Thoracic aorta (tissue), 2 donors: ENCODE measurements at regions not wholly inside any gene's neighbourhood (a gene's known extent, or its start where the extent isn't known, plus 50 kb on each side); places are given as distances from the start of the nearest gene placed in this dataset.

Source experiments
- ATAC-seq: fragments of 150-250 bp; one replicate; pipeline ENCODE4 v1.8.0; 2017; ENCODE audit warnings: low read depth; ENCODE audit not compliant: insufficient number of reproducible peaks, low FRiP score
- DNase-seq: peaks from one replicate; pipeline ENCODE4 v3.0.0-alpha.2; 2020; ENCODE audit warnings: low spot score
- H3K27ac ChIP-seq, 2 donors: fragments of 200-600 bp; sonication (generic); 1 replicate in 1 of 2; 2 replicates in 1 of 2; pipeline ENCODE4 v1.5.1; 2016; ENCODE audit warnings: mild to moderate bottlenecking in 2 of 2, moderate library complexity in 2 of 2
- H3K27me3 ChIP-seq: fragments of 200-600 bp; sonication (generic); replicated peaks from 2 replicates; pipeline ENCODE4 v1.6.0; 2016; ENCODE audit warnings: mild to moderate bottlenecking; ENCODE audit not compliant: insufficient read depth
- H3K36me3 ChIP-seq: fragments of 200-600 bp; sonication (generic); one replicate; pipeline ENCODE4 v1.5.1; 2016
- H3K4me1 ChIP-seq, 2 donors: fragments of 200-600 bp; sonication (generic); 1 replicate in 1 of 2; 2 replicates in 1 of 2; pipeline versions ENCODE4 v1.5.1 to v1.6.0; 2016; ENCODE audit warnings: low read depth in 2 of 2, mild to moderate bottlenecking in 1 of 2; ENCODE audit not compliant: control insufficient read depth in 1 of 2
- H3K4me3 ChIP-seq: fragments of 200-600 bp; sonication (generic); 2 replicates; pipeline ENCODE4 v1.5.1; 2016; ENCODE audit warnings: mild to moderate bottlenecking
- H3K9me3 ChIP-seq: fragments of 200-600 bp; sonication (generic); 2 replicates; pipeline ENCODE4 v1.5.1; 2016
- TF ChIP-seq, protein P1 (sequence below): fragments of 200-600 bp; sonication (generic); IDR thresholded peaks from one replicate; pipeline ENCODE4 v1.5.1; 2019; ENCODE audit warnings: antibody characterized with exemption

DNA sequence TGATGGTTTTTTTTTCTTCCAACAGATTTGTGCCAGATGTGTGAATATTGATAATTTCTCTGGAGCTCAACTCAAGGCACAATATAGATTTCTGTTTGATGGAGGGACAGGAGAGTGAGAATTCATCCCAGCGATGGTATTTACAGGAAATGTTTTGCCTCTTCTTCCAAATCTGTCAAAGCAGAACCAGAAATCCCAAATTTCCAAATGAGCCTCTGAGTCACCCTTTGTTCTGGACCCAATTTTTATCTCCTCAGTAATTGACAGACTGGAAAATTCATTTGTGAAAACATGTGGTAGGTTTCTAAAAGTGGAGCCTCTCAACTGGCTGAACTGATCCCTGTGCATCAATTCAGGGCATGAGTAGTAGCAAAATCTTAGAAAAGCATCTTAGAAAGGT, 223.2 kb upstream of the TSHZ2 start:
- Histone ChIP-seq H3K27me3 (no peaks in the 10 kb centered on the region), H3K27ac (no peak overlapping the region), H3K9me3 (no peaks in the 10 kb centered on the region), H3K4me3 (no peak overlapping the region), H3K36me3 (no peaks in the 10 kb centered on the region), H3K4me1 (no peaks in the 10 kb centered on the region)
- TF ChIP-seq, protein P1, sequence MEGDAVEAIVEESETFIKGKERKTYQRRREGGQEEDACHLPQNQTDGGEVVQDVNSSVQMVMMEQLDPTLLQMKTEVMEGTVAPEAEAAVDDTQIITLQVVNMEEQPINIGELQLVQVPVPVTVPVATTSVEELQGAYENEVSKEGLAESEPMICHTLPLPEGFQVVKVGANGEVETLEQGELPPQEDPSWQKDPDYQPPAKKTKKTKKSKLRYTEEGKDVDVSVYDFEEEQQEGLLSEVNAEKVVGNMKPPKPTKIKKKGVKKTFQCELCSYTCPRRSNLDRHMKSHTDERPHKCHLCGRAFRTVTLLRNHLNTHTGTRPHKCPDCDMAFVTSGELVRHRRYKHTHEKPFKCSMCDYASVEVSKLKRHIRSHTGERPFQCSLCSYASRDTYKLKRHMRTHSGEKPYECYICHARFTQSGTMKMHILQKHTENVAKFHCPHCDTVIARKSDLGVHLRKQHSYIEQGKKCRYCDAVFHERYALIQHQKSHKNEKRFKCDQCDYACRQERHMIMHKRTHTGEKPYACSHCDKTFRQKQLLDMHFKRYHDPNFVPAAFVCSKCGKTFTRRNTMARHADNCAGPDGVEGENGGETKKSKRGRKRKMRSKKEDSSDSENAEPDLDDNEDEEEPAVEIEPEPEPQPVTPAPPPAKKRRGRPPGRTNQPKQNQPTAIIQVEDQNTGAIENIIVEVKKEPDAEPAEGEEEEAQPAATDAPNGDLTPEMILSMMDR = no peak
- DNase-seq (no peak), ATAC-seq (no peak)

DNA sequence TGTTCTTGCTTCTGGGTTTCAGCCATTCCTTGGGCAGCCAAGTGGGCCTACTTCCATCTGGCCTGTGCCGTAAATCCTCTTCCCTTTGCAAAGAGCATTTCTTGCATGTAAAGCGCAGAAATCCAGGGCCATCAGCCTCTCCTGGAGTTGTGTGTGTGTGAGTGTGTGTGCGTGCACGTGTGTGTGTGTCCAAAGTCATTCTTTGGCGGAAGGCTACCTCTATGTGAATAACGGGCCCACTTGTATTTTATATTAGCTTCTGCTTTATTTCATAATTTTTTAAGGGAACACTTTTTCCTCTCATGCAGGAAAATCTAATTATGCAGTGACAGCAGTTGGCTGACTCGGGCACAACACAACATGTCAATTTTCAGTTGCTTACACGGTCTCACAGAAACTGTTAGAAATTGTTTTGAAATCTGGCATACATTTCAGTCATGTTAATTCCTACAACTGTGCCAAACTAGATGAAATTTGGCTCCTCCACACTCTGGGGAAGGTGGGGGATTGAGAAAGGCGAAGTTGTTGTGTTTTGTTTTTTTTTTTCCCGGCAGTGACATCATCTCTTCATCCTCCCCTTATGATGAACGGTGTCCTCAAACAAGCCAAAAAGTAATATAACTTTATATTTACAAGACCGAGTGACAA, 223.7 kb upstream of the TSHZ2 start:
- Histone ChIP-seq H3K27me3 (no peaks in the 10 kb centered on the region), H3K4me1 (no peaks in the 10 kb centered on the region), H3K36me3 (no peaks in the 10 kb centered on the region), H3K27ac (no peak overlapping the region), H3K9me3 (no peaks in the 10 kb centered on the region), H3K4me3 (no peak overlapping the region)
- TF ChIP-seq, protein P1 = no peak
- DNase-seq = no peak
- no peak for ATAC-seq

DNA sequence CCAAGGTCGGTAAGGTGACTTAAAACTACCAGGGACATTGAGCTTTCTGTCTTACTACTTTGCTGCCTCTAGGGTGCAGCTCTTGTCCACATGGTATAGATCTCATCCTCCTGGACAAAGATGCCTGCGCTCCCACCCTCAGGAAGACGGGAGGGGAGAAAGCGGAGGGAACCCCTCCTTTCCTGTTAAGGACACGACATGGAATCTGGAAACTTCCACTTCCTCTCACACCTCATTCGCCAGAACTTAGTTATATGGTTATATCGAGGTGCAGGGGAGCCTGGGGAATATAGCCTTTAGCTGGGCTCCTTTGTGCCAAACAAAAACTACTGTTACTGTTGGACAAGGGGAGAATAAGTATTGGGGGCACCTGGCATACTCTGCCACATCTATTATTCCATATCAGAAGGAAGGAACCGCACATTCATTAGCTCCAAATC, 224.3 kb upstream of the TSHZ2 start:
- H3K27me3 ChIP-seq = no peaks in the 10 kb centered on the region
- H3K27ac ChIP-seq = no peak overlapping the region
- TF ChIP-seq, protein P1 = no peak
- H3K9me3 ChIP-seq = no peaks in the 10 kb centered on the region
- H3K4me1 ChIP-seq = no peaks in the 10 kb centered on the region
- DNase-seq = no peak
- H3K36me3 ChIP-seq = no peaks in the 10 kb centered on the region
- no peak for ATAC-seq
- no peak overlapping the region for H3K4me3 ChIP-seq

DNA sequence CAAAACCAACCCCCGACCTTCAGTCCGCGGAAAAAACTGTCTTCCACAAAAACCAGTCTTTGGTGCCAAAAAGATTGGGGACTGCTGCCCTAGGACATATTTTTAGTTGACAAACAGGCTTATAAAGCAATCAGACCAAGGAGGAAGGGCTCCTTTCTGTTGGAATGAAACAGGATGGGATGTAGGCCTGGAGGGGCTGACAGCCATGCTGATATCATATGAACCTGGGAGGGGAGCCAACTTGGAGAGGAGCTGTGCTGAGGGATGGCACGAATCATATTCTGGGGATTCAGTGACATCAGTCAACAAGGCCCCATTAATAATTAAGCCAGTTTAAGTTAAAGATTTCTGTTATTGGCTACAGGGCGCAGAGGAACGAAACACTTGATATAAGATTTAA, 225.4 kb upstream of the TSHZ2 start:
- ATAC-seq (no peak), DNase-seq (no peak)
- H3K4me3 ChIP-seq = no peak overlapping the region
- H3K36me3 ChIP-seq = no peaks in the 10 kb centered on the region
- no peaks in the 10 kb centered on the region for H3K9me3 ChIP-seq
- no peak overlapping the region for H3K27ac ChIP-seq
- no peaks in the 10 kb centered on the region for H3K4me1 ChIP-seq
- TF ChIP-seq, protein P1 = no peak
- no peaks in the 10 kb centered on the region for H3K27me3 ChIP-seq

DNA sequence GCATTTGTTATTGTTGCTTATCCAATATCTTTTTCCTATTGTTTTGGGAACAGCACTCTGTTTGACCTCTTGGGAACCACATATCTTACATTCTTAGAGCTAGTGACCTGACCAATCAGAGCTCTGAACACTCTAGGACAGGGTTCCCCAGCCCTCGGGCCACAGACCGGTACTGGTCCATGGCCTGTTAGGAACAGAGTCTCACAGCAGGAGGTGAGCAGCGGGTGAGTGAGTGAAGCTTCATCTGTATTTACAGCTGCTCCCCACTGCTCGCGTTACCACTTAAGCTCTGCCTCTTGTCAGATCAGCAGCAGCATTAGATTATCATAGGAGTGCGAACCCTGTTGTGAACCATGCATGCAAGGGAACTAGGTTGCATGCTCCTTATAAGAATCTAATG, 226.0 kb upstream of the TSHZ2 start:
- no peaks in the 10 kb centered on the region for H3K27me3 ChIP-seq
- no peaks in the 10 kb centered on the region for H3K9me3 ChIP-seq
- no peaks in the 10 kb centered on the region for H3K36me3 ChIP-seq
- H3K4me1 ChIP-seq = no peaks in the 10 kb centered on the region
- ATAC-seq = no peak
- TF ChIP-seq, protein P1 = no peak
- no peak overlapping the region for H3K27ac ChIP-seq
- H3K4me3 ChIP-seq = no peak overlapping the region
- DNase-seq = no peak
